ENCODE measurements at regions not wholly inside any gene's neighbourhood (a gene's known extent, or its start where the extent isn't known, plus 50 kb on each side); places are given as distances from the start of the nearest gene placed in this dataset.

- TF ChIP-seq CTCF (IDR thresholded peaks at IDR 0.05; ENCODE audit: extremely low read depth, missing control alignments), result no peak
- no peak for DNase-seq (ENCODE audit: low spot score)
Observed at GRCh38 chr13:62206165-62206564, 790.5 kb upstream of the PCDH20 start.

GRCh38 chr13:62205273-62205672 is 789.6 kb upstream of the PCDH20 start:
- no peak for DNase-seq (ENCODE audit: low spot score)
- no peak for TF ChIP-seq CTCF (IDR thresholded peaks at IDR 0.05; ENCODE audit: extremely low read depth, missing control alignments)

GRCh38 chr13:62194371-62194770 is 778.7 kb upstream of the PCDH20 start:
- no peak for TF ChIP-seq CTCF (IDR thresholded peaks at IDR 0.05; ENCODE audit: extremely low read depth, missing control alignments)
- DNase-seq (ENCODE audit: low spot score), result no peak

- TF ChIP-seq CTCF (IDR thresholded peaks at IDR 0.05; ENCODE audit: extremely low read depth, missing control alignments), result no peak
- DNase-seq (ENCODE audit: low spot score), result no peak
Observed at GRCh38 chr13:62193919-62194318, 778.3 kb upstream of the PCDH20 start.

GRCh38 chr13:62185631-62186255 is 770.1 kb upstream of the PCDH20 start:
- no peak for DNase-seq (ENCODE audit: low spot score)
- TF ChIP-seq CTCF (IDR thresholded peaks at IDR 0.05; ENCODE audit: extremely low read depth, missing control alignments), result no peak

GRCh38 chr13:62176051-62176450 is 760.4 kb upstream of the PCDH20 start:
- no peak for TF ChIP-seq CTCF (IDR thresholded peaks at IDR 0.05; ENCODE audit: extremely low read depth, missing control alignments)

GRCh38 chr13:62173958-62174357 is 758.3 kb upstream of the PCDH20 start:
- TF ChIP-seq CTCF (IDR thresholded peaks at IDR 0.05; ENCODE audit: extremely low read depth, missing control alignments), result no peak
- DNase-seq (ENCODE audit: low spot score), result no peak

More at GRCh38 chr13:62176051-62176450, 760.4 kb upstream of the PCDH20 start:
- no peak for DNase-seq (ENCODE audit: low spot score)
